ENCODE measurements at regions not wholly inside any gene's neighbourhood (a gene's known extent, or its start where the extent isn't known, plus 50 kb on each side); places are given as distances from the start of the nearest gene placed in this dataset.

GRCh38 chr6:139603581-139603980 lies 229.1 kb upstream of the CITED2 start:
- DNase-seq (ENCODE audit: low read depth in 1 of 2, low spot score in 1 of 2): no peak

- DNase-seq (ENCODE audit: low read depth in 1 of 2, low spot score in 1 of 2): no peak
Measured at GRCh38 chr6:139602577-139602976, 228.1 kb upstream of the CITED2 start.

GRCh38 chr6:139600919-139601475 lies 226.5 kb upstream of the CITED2 start:
- DNase-seq (ENCODE audit: low read depth in 1 of 2, low spot score in 1 of 2): no peak

GRCh38 chr6:139600343-139600742 lies 225.9 kb upstream of the CITED2 start:
- DNase-seq (ENCODE audit: low read depth in 1 of 2, low spot score in 1 of 2): no peak

GRCh38 chr6:139597771-139598755 lies 223.6 kb upstream of the CITED2 start:
- DNase-seq (ENCODE audit: low read depth in 1 of 2, low spot score in 1 of 2): no peak

- no peak for DNase-seq (ENCODE audit: low read depth in 1 of 2, low spot score in 1 of 2)
Measured at GRCh38 chr6:139597087-139597763, 222.8 kb upstream of the CITED2 start.

GRCh38 chr6:139595183-139595582 lies 220.7 kb upstream of the CITED2 start:
- no peak for DNase-seq (ENCODE audit: low read depth in 1 of 2, low spot score in 1 of 2)

GRCh38 chr6:139594333-139594965 lies 220.0 kb upstream of the CITED2 start:
- no peak for DNase-seq (ENCODE audit: low read depth in 1 of 2, low spot score in 1 of 2)

- DNase-seq (ENCODE audit: low read depth in 1 of 2, low spot score in 1 of 2): no peak
Measured at GRCh38 chr6:139593081-139593480, 218.6 kb upstream of the CITED2 start.

GRCh38 chr6:139592011-139592410 lies 217.6 kb upstream of the CITED2 start:
- DNase-seq (ENCODE audit: low read depth in 1 of 2, low spot score in 1 of 2): no peak

GRCh38 chr6:139591075-139591865 lies 216.8 kb upstream of the CITED2 start:
- DNase-seq (ENCODE audit: low read depth in 1 of 2, low spot score in 1 of 2): no peak

GRCh38 chr6:139590206-139590605 lies 215.8 kb upstream of the CITED2 start:
- no peak for DNase-seq (ENCODE audit: low read depth in 1 of 2, low spot score in 1 of 2)

GRCh38 chr6:139588734-139589593 lies 214.5 kb upstream of the CITED2 start:
- DNase-seq (ENCODE audit: low read depth in 1 of 2, low spot score in 1 of 2): no peak

GRCh38 chr6:139588076-139588639 lies 213.7 kb upstream of the CITED2 start:
- DNase-seq (ENCODE audit: low read depth in 1 of 2, low spot score in 1 of 2): no peak

- DNase-seq (ENCODE audit: low read depth in 1 of 2, low spot score in 1 of 2): no peak
Measured at GRCh38 chr6:139587469-139587868, 213.0 kb upstream of the CITED2 start.

- DNase-seq (ENCODE audit: low read depth in 1 of 2, low spot score in 1 of 2): no peak
Measured at GRCh38 chr6:139586273-139586672, 211.8 kb upstream of the CITED2 start.

GRCh38 chr6:139584599-139584998 lies 210.2 kb upstream of the CITED2 start:
- DNase-seq (ENCODE audit: low read depth in 1 of 2, low spot score in 1 of 2): no peak

GRCh38 chr6:139583420-139583819 lies 209.0 kb upstream of the CITED2 start:
- no peak for DNase-seq (ENCODE audit: low read depth in 1 of 2, low spot score in 1 of 2)

GRCh38 chr6:139582956-139583355 lies 208.5 kb upstream of the CITED2 start:
- DNase-seq (ENCODE audit: low read depth in 1 of 2, low spot score in 1 of 2): no peak

All from activated CD4-positive, alpha-beta T cell treated with anti-CD3 and anti-CD28 coated beads, Interleukin-2, amount 50 U/mL, for 24 hours (primary cell).